ENCODE measurements at regions not wholly inside any gene's neighbourhood (a gene's known extent, or its start where the extent isn't known, plus 50 kb on each side); places are given as distances from the start of the nearest gene placed in this dataset.

DNA sequence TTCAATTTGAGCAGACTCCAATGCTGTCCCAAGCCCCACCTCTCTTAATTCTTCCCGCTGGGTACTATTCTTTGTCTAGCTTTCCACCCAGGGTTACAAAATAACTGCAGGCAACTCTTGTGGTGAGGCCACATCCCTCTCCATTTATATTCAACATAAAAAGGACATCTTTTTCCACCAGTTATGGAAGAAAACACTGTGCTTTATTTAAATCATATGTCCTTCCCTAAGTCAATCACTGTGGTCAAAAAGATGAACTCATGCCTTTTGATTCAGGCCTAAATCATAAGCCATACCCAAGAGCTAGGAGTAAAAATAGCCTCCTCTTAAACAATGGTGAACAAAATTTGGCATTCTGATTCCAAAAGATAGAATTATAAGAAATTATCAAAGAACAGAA is 386.0 kb downstream of the SEMA3D start:
- H3K27me3 ChIP-seq (ENCODE audit: control insufficient read depth in 3 of 3, insufficient read depth in 3 of 3, low read length in 3 of 3), result no peaks in the 10 kb centered on the region
- 86 to 100% (median 96%) methylated on average over 1 of the region's 1 CpG for WGBS, 3 donors
- H3K27ac ChIP-seq (ENCODE audit: low read depth in 1 of 3, low read length in 2 of 3), result no peak overlapping the region
- DNase-seq (no peak), FAIRE-seq (no peak)
- no peaks in the 10 kb centered on the region for H3K36me3 ChIP-seq (ENCODE audit: control insufficient read depth in 3 of 3, insufficient read depth in 2 of 3, low read depth in 1 of 3, low read length in 3 of 3)
- H3K4me1 ChIP-seq (ENCODE audit: control insufficient read depth in 3 of 3, insufficient read depth in 2 of 3, low read depth in 1 of 3, low read length in 2 of 3), result peaks cover 0 to 5% (median 0%) of the 10 kb centered on the region in 3 donors
- no peak overlapping the region for H3K4me3 ChIP-seq (ENCODE audit: low read depth in 1 of 3, low read length in 3 of 3)
- no peaks in the 10 kb centered on the region for H3K9me3 ChIP-seq (ENCODE audit: control insufficient read depth in 2 of 2, insufficient read depth in 1 of 2, low read depth in 1 of 2, low read length in 1 of 2)

DNA sequence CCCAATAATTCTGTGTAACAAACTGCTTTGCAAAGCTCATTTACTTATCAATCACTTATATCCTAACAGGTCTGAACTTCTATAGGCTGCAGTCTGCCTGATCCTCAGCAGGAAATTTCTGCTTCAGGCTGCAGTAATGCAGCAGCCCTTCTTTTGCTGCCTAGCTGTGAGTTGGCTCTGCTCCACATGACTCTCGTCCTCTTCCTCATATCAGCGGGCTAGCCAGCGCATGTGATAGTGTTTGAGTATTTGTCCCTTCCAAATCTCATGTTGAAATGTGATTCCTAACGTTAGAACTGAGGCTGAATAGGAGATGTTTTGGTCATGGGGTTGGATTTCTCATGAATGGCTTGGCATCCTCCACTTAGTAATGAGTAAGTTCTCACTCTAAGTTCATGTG is 387.8 kb downstream of the SEMA3D start:
- Histone ChIP-seq H3K27ac (ENCODE audit: low read depth in 1 of 3, low read length in 2 of 3) (peak overlapping the region in 1 of 3 donors; percentile 60), H3K4me3 (ENCODE audit: low read depth in 1 of 3, low read length in 3 of 3) (no peak overlapping the region), H3K36me3 (ENCODE audit: control insufficient read depth in 3 of 3, insufficient read depth in 2 of 3, low read depth in 1 of 3, low read length in 3 of 3) (no peaks in the 10 kb centered on the region), H3K27me3 (ENCODE audit: control insufficient read depth in 3 of 3, insufficient read depth in 3 of 3, low read length in 3 of 3) (no peaks in the 10 kb centered on the region), H3K9me3 (ENCODE audit: control insufficient read depth in 2 of 2, insufficient read depth in 1 of 2, low read depth in 1 of 2, low read length in 1 of 2) (no peaks in the 10 kb centered on the region), H3K4me1 (ENCODE audit: control insufficient read depth in 3 of 3, insufficient read depth in 2 of 3, low read depth in 1 of 3, low read length in 2 of 3) (peaks cover 0 to 5% (median 0%) of the 10 kb centered on the region in 3 donors)
- 6 to 58% (median 26%) methylated on average over 4 of the region's 4 CpGs for WGBS, 3 donors
- FAIRE-seq, result no peak
- DNase-seq, result peak; percentile 78 to 85

DNA sequence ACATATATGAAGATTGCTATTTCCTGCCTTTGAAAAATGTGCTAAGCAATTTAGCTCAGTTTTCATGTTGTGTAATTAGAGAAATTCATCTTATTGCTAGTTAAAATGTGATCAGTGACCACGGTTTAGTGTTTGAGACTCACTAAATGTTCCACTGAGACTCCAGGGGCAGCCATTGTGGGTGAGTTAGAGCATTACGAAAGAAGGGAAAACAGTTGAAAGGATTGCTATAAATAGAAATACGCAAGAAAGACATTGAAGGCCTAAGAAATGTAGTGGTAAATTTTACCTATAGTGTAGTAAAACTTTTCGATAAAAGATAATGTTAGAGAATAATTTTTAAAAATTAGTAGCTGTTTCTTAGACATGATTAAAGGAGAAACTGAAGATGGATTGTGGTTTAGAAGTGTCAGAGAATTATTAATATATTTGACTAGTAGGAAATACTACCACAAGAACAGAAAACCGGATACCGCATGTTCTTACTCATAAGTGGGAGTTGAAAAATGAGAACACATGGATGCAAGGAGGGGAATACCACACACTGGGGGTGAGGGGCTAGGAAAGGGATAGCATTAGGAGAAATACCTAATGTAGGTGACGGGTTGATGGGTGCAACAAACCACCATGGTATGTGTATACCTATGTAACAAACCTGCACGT is 394.5 kb downstream of the SEMA3D start:
- Histone ChIP-seq H3K4me1 (ENCODE audit: control insufficient read depth in 3 of 3, insufficient read depth in 2 of 3, low read depth in 1 of 3, low read length in 2 of 3) (no peaks in the 10 kb centered on the region), H3K9me3 (ENCODE audit: control insufficient read depth in 2 of 2, insufficient read depth in 1 of 2, low read depth in 1 of 2, low read length in 1 of 2) (no peaks in the 10 kb centered on the region), H3K27ac (ENCODE audit: low read depth in 1 of 3, low read length in 2 of 3) (no peak overlapping the region), H3K27me3 (ENCODE audit: control insufficient read depth in 3 of 3, insufficient read depth in 3 of 3, low read length in 3 of 3) (no peaks in the 10 kb centered on the region), H3K4me3 (ENCODE audit: low read depth in 1 of 3, low read length in 3 of 3) (no peak overlapping the region), H3K36me3 (ENCODE audit: control insufficient read depth in 3 of 3, insufficient read depth in 2 of 3, low read depth in 1 of 3, low read length in 3 of 3) (no peaks in the 10 kb centered on the region)
- DNase-seq, result no peak
- no peak for FAIRE-seq
- 73 to 90% (median 78%) methylated on average over 8 of the region's 8 CpGs for WGBS, 3 donors

DNA sequence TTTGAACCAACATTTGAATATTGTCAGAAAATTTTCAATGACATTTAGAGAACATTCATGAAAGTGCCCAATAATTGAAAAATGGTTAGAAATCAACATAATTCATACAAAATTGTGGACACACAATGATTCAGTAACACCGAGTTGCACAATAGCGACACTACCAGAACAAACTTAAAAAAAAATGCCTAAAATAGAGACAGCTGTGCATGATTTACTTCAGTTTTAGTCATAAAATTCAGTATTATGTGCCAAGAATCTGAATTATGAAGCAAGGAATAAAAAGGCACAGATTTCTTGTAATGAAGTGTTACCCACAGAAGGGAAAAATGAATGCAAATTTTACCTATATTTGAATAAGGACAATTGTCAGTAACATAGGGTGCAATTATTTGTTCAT is 396.0 kb downstream of the SEMA3D start:
- no peak overlapping the region for H3K27ac ChIP-seq (ENCODE audit: low read depth in 1 of 3, low read length in 2 of 3)
- FAIRE-seq, result no peak
- 61 to 90% (median 89%) methylated on average over 2 of the region's 2 CpGs for whole genome bisulfite sequencing, 3 donors

DNA sequence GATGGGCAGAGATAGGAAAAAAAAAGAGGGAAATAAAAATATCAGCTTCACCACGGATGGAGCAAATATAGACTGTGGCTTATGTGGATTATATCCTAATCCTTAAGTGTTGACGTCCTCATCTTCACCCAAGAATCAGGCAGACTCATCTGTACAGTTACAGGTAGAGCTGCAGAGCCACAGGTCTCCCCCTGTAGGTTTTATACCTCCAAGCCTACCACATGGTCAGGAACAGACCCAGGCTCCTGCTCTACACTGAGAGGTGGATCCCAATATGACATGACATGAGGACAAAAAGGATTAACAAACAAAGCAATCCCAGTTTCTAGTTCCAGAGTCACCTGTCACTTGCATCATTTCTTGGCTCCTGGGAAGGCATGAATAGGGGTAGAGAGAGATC is 400.8 kb downstream of the SEMA3D start:
- no peaks in the 10 kb centered on the region for H3K9me3 ChIP-seq (ENCODE audit: control insufficient read depth in 2 of 2, insufficient read depth in 1 of 2, low read depth in 1 of 2, low read length in 1 of 2)
- FAIRE-seq (no peak), DNase-seq (no peak)
- no peak overlapping the region for H3K27ac ChIP-seq (ENCODE audit: low read depth in 1 of 3, low read length in 2 of 3)
- H3K27me3 ChIP-seq (ENCODE audit: control insufficient read depth in 3 of 3, insufficient read depth in 3 of 3, low read length in 3 of 3), result no peaks in the 10 kb centered on the region
- 70 to 75% (median 74%) methylated on average over 2 of the region's 2 CpGs for WGBS, 3 donors
- H3K36me3 ChIP-seq (ENCODE audit: control insufficient read depth in 3 of 3, insufficient read depth in 2 of 3, low read depth in 1 of 3, low read length in 3 of 3), result no peaks in the 10 kb centered on the region
- H3K4me1 ChIP-seq (ENCODE audit: control insufficient read depth in 3 of 3, insufficient read depth in 2 of 3, low read depth in 1 of 3, low read length in 2 of 3), result peaks cover 3 to 8% (median 6%) of the 10 kb centered on the region in 3 donors
- H3K4me3 ChIP-seq (ENCODE audit: low read depth in 1 of 3, low read length in 3 of 3), result no peak overlapping the region

More for the DNA sequence above, 396.0 kb downstream of the SEMA3D start:
- Histone ChIP-seq H3K4me1 (ENCODE audit: control insufficient read depth in 3 of 3, insufficient read depth in 2 of 3, low read depth in 1 of 3, low read length in 2 of 3) (peaks cover 0 to 3% (median 0%) of the 10 kb centered on the region in 3 donors), H3K9me3 (ENCODE audit: control insufficient read depth in 2 of 2, insufficient read depth in 1 of 2, low read depth in 1 of 2, low read length in 1 of 2) (no peaks in the 10 kb centered on the region), H3K4me3 (ENCODE audit: low read depth in 1 of 3, low read length in 3 of 3) (no peak overlapping the region), H3K27me3 (ENCODE audit: control insufficient read depth in 3 of 3, insufficient read depth in 3 of 3, low read length in 3 of 3) (no peaks in the 10 kb centered on the region), H3K36me3 (ENCODE audit: control insufficient read depth in 3 of 3, insufficient read depth in 2 of 3, low read depth in 1 of 3, low read length in 3 of 3) (no peaks in the 10 kb centered on the region)
- no peak for DNase-seq

DNA sequence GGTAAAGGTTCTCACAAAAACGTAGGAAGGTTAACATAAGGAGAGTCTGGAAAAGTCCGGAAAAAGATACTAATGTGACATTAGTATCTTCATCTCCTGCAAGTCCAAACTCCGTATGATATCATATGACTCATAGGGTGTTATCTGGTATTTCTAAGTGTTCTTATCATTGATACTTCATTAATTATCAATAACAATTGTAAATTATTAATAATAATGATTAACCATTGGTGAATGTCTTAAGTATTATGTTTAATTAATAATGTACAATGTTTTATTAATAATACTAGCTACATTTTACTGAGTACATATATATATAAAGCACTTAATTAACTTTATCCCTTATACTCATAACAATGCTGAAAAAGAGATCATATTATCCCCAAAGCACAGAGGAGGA is 402.4 kb downstream of the SEMA3D start:
- peaks cover 0 to 7% of the 10 kb centered on the region in 2 donors for H3K9me3 ChIP-seq (ENCODE audit: control insufficient read depth in 2 of 2, insufficient read depth in 1 of 2, low read depth in 1 of 2, low read length in 1 of 2)
- H3K36me3 ChIP-seq (ENCODE audit: control insufficient read depth in 3 of 3, insufficient read depth in 2 of 3, low read depth in 1 of 3, low read length in 3 of 3), result no peaks in the 10 kb centered on the region
- H3K27me3 ChIP-seq (ENCODE audit: control insufficient read depth in 3 of 3, insufficient read depth in 3 of 3, low read length in 3 of 3), result no peaks in the 10 kb centered on the region
- peak; percentile 35 to 68 for DNase-seq
- H3K4me3 ChIP-seq (ENCODE audit: low read depth in 1 of 3, low read length in 3 of 3), result no peak overlapping the region
- H3K27ac ChIP-seq (ENCODE audit: low read depth in 1 of 3, low read length in 2 of 3), result peak overlapping the region in 2 of 3 donors; percentile 73 to 82
- peaks cover 3 to 8% (median 6%) of the 10 kb centered on the region in 3 donors for H3K4me1 ChIP-seq (ENCODE audit: control insufficient read depth in 3 of 3, insufficient read depth in 2 of 3, low read depth in 1 of 3, low read length in 2 of 3)
- WGBS, 3 donors, result 23 to 61% (median 51%) methylated on average over 3 of the region's 3 CpGs
- FAIRE-seq, result peak; percentile 23

DNA sequence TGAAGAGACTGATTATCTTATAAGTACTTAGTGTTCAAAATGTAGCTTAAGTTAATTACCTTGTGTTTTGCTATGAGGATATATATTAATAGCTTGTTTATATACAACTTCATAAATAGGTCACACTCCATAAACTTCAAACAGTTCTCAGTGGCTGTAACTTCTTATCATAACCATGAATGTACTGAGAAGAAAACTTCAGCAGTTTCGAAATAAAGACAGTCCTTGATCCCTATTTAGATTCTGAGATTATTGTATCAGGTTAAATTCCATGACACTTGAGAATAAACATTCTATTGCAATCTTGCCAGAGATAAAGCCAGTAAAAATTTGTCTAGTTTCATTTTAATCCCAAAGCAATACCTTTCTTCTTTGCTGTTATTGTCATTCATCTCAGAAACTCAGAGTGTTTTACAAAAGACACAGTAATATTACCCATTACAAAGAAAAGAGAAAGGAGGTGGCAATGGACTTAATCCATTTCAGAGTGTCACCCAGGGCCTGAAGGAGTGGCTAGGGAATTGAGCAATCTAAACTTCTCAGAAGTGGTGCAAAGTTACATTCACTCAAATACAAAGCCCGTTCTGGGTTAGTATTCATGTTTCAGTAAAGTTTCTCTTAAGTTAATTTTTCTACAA is 403.6 kb downstream of the SEMA3D start:
- H3K9me3 ChIP-seq (ENCODE audit: control insufficient read depth in 2 of 2, insufficient read depth in 1 of 2, low read depth in 1 of 2, low read length in 1 of 2), result peaks cover 0 to 7% of the 10 kb centered on the region in 2 donors
- DNase-seq (peak; percentile 66 to 74), FAIRE-seq (no peak)
- H3K27me3 ChIP-seq (ENCODE audit: control insufficient read depth in 3 of 3, insufficient read depth in 3 of 3, low read length in 3 of 3), result no peaks in the 10 kb centered on the region
- no peaks in the 10 kb centered on the region for H3K36me3 ChIP-seq (ENCODE audit: control insufficient read depth in 3 of 3, insufficient read depth in 2 of 3, low read depth in 1 of 3, low read length in 3 of 3)
- WGBS, 3 donors, result 5 to 38% (median 17%) methylated on average over 2 of the region's 2 CpGs
- H3K4me1 ChIP-seq (ENCODE audit: control insufficient read depth in 3 of 3, insufficient read depth in 2 of 3, low read depth in 1 of 3, low read length in 2 of 3), result peaks cover 3 to 8% (median 6%) of the 10 kb centered on the region in 3 donors
- peak overlapping the region in 1 of 3 donors; percentile 82 for H3K27ac ChIP-seq (ENCODE audit: low read depth in 1 of 3, low read length in 2 of 3)
- no peak overlapping the region for H3K4me3 ChIP-seq (ENCODE audit: low read depth in 1 of 3, low read length in 3 of 3)

DNA sequence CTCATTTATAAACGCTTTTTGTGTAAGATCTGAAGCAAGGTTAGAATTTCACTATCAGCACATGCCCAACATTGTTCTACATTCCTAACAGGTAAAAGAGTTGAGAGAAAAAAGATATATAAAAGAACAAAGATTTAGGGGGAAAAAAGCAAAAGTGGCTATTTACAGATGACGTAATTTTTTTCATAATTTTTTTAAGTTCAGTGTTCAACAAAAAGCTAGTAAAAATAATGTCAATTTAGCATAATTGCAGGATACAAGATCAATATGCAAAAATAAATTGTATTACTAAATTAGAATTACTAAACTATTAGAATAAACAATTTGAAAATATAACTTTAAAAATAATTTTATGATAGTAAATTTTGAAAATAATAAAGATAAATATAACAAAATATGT is 405.0 kb downstream of the SEMA3D start:
- Histone ChIP-seq H3K4me3 (ENCODE audit: low read depth in 1 of 3, low read length in 3 of 3) (no peak overlapping the region), H3K36me3 (ENCODE audit: control insufficient read depth in 3 of 3, insufficient read depth in 2 of 3, low read depth in 1 of 3, low read length in 3 of 3) (no peaks in the 10 kb centered on the region), H3K27me3 (ENCODE audit: control insufficient read depth in 3 of 3, insufficient read depth in 3 of 3, low read length in 3 of 3) (no peaks in the 10 kb centered on the region), H3K4me1 (ENCODE audit: control insufficient read depth in 3 of 3, insufficient read depth in 2 of 3, low read depth in 1 of 3, low read length in 2 of 3) (peaks cover 3 to 8% (median 6%) of the 10 kb centered on the region in 3 donors), H3K27ac (ENCODE audit: low read depth in 1 of 3, low read length in 2 of 3) (no peak overlapping the region), H3K9me3 (ENCODE audit: control insufficient read depth in 2 of 2, insufficient read depth in 1 of 2, low read depth in 1 of 2, low read length in 1 of 2) (peaks cover 0 to 9% of the 10 kb centered on the region in 2 donors)
- FAIRE-seq (peak; percentile 76), DNase-seq (no peak)
- WGBS, 3 donors, result 88 to 95% (median 94%) methylated on average over 2 of the region's 2 CpGs
